Prostate gland (tissue), 2 donors: ENCODE measurements at regions not wholly inside any gene's neighbourhood (a gene's known extent, or its start where the extent isn't known, plus 50 kb on each side); places are given as distances from the start of the nearest gene placed in this dataset.

Experiments used
- DNase-seq: peaks from one replicate; pipeline ENCODE4 v3.0.0-alpha.2; 2019; ENCODE audit warnings: low spot score
- H3K27ac ChIP-seq, 2 donors: fragments of 200-600 bp; sonication (generic); 2 replicates each; pipeline ENCODE4 v1.5.1; 2017 to 2019
- H3K27me3 ChIP-seq: fragments of 200-600 bp; sonication (generic); replicated peaks from 2 replicates; pipeline ENCODE4 v1.5.1; 2019; ENCODE audit not compliant: insufficient read depth
- H3K36me3 ChIP-seq, 2 donors: fragments of 200-600 bp; sonication (generic); 1 replicate in 1 of 2; 2 replicates in 1 of 2; pipeline versions ENCODE4 v1.5.1 to v1.8.1; 2017 to 2019
- H3K4me1 ChIP-seq: fragments of 200-600 bp; sonication (generic); replicated peaks from 2 replicates; pipeline ENCODE4 v1.5.1; 2019
- H3K4me3 ChIP-seq, 2 donors: fragments of 200-600 bp; sonication (generic); 2 replicates each; pipeline ENCODE4 v1.5.1; 2017 to 2019
- H3K9me3 ChIP-seq: fragments of 200-600 bp; sonication (generic); 2 replicates; pipeline ENCODE4 v1.5.1; 2017
- CTCF ChIP-seq, 4 experiments: fragments of 200-600 bp in 2 of 4; fragments of 450-650 bp in 2 of 4; sonication (generic) in 2 of 4; IDR thresholded peaks; 1 replicate in 3 of 4; 2 replicates in 1 of 4; pipeline ENCODE4 v1.5.1; 2016 to 2019; ENCODE audit warnings: antibody characterized with exemption in 4 of 4, mild to moderate bottlenecking in 2 of 4, moderate library complexity in 2 of 4
- POLR2A ChIP-seq: fragments of 450-650 bp; IDR thresholded peaks from one replicate; pipeline ENCODE4 v1.6.1; 2016; ENCODE audit warnings: antibody characterized with exemption, mild to moderate bottlenecking
- POLR2AphosphoS5 ChIP-seq: sonication (generic); formaldehyde crosslinking; IDR thresholded peaks from one replicate; pipeline ENCODE4 v1.6.1; 2017; ENCODE audit warnings: antibody characterized with exemption
- WGBS: methylation state at CpG from one replicate; pipeline ENCODE4 v1.1.5; 2018; 5-methylcytosine and 5-hydroxymethylcytosine counted together
- intact Hi-C: fragments of 100-400 bp; cut with DNase I; formaldehyde crosslinking; loops from one replicate; pipeline ENCODE4 v1.14.2; 2022

DNA sequence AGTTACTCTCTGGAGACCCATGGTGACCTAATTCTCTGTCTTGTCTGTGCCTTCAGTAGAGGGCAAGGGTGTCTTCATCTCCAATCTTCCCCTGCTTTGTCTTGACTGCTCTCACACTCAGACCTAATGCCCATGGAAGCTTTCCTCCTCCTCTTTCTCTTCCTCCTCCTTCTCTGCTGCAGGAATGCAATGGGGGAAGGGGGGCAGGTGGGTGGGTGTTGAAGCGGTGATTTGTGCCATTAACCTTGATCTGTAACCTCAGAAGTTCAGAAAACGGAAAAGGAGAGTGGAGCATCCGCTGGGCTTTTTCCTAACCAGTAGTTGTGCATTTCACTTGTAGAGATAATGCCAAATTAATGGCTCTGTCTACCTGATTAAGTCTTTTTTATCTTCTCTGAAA is 172.3 kb upstream of the CDH11 start:
- TF ChIP-seq POLR2AphosphoS5 (no peak), POLR2A (no peak), CTCF (IDR thresholded peaks at IDR 0.05) (no peak)

GRCh38 chr16:65289022-65289421 is 167.2 kb upstream of the CDH11 start:
- DNase-seq, result no peak
- no peaks in the 10 kb centered on the region for H3K27me3 ChIP-seq
- WGBS, result 80% methylated on average over 4 of the region's 4 CpGs
- H3K4me1 ChIP-seq, result no peaks in the 10 kb centered on the region
- TF ChIP-seq POLR2A (no peak), POLR2AphosphoS5 (no peak), CTCF (IDR thresholded peaks at IDR 0.05) (no peak)
- H3K4me3 ChIP-seq, result no peak overlapping the region
- no peaks in the 10 kb centered on the region for H3K36me3 ChIP-seq
- intact Hi-C loops, result no loop called here
- no peaks in the 10 kb centered on the region for H3K9me3 ChIP-seq
- no peak overlapping the region for H3K27ac ChIP-seq

More for the DNA sequence above, 172.3 kb upstream of the CDH11 start:
- intact Hi-C loops, result no loop called here
- Histone ChIP-seq H3K27me3 (no peaks in the 10 kb centered on the region), H3K4me3 (no peak overlapping the region), H3K9me3 (no peaks in the 10 kb centered on the region), H3K4me1 (no peaks in the 10 kb centered on the region), H3K27ac (no peak overlapping the region), H3K36me3 (no peaks in the 10 kb centered on the region)
- DNase-seq, result no peak
- 73% methylated on average over 3 of the region's 3 CpGs for WGBS

- 37% methylated on average over 2 of the region's 2 CpGs for WGBS
- intact Hi-C loops, result no loop called here
These were observed 165.4 kb upstream of the CDH11 start for GRCh38 chr16:65287307-65287706.

GRCh38 chr16:65285128-65286048 is 163.5 kb upstream of the CDH11 start:
- H3K9me3 ChIP-seq, result no peaks in the 10 kb centered on the region
- WGBS, result 56% methylated on average over 7 of the region's 7 CpGs
- intact Hi-C loops, result no loop called here
- no peaks in the 10 kb centered on the region for H3K27me3 ChIP-seq
- no peak for DNase-seq
- H3K4me1 ChIP-seq, result no peaks in the 10 kb centered on the region
- H3K36me3 ChIP-seq, result no peaks in the 10 kb centered on the region
- no peak for TF ChIP-seq POLR2A
- no peak for TF ChIP-seq CTCF (IDR thresholded peaks at IDR 0.05)
- no peak for TF ChIP-seq POLR2AphosphoS5
- H3K4me3 ChIP-seq, result no peak overlapping the region
- no peak overlapping the region for H3K27ac ChIP-seq

More at GRCh38 chr16:65287307-65287706, 165.4 kb upstream of the CDH11 start:
- Histone ChIP-seq H3K27ac (no peak overlapping the region), H3K27me3 (no peaks in the 10 kb centered on the region), H3K4me1 (no peaks in the 10 kb centered on the region), H3K9me3 (no peaks in the 10 kb centered on the region), H3K36me3 (no peaks in the 10 kb centered on the region), H3K4me3 (no peak overlapping the region)
- no peak for TF ChIP-seq CTCF (IDR thresholded peaks at IDR 0.05)
- TF ChIP-seq POLR2AphosphoS5, result no peak
- TF ChIP-seq POLR2A, result no peak
- no peak for DNase-seq

DNA sequence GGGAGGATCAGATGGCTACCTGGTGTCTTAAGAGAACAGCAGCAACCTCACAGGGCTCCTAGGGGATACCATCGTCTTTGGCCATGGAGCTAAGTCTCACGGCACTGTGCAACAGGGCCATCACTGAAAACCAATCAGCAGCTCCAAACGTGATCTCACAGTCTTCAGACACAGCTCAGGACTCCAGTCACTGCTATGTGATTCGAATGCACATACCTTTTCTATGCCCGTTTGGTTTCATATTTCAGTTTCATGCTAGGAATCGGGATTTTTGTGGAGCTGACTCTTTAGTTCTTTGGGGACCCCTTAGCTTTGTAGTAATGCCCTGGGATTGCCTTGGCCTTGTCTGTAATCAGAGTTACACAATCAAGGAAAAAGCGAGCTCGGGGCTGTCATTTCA is 162.8 kb upstream of the CDH11 start:
- Histone ChIP-seq H3K27me3 (no peaks in the 10 kb centered on the region), H3K36me3 (no peaks in the 10 kb centered on the region), H3K27ac (no peak overlapping the region), H3K9me3 (no peaks in the 10 kb centered on the region), H3K4me1 (no peaks in the 10 kb centered on the region), H3K4me3 (no peak overlapping the region)
- intact Hi-C loops, result no loop called here
- TF ChIP-seq POLR2AphosphoS5, result no peak
- TF ChIP-seq CTCF (IDR thresholded peaks at IDR 0.05), result no peak
- DNase-seq, result no peak
- WGBS, result 68% methylated on average over 8 of the region's 8 CpGs
